ENCODE measurements at regions not wholly inside any gene's neighbourhood (a gene's known extent, or its start where the extent isn't known, plus 50 kb on each side); places are given as distances from the start of the nearest gene placed in this dataset.

DNA sequence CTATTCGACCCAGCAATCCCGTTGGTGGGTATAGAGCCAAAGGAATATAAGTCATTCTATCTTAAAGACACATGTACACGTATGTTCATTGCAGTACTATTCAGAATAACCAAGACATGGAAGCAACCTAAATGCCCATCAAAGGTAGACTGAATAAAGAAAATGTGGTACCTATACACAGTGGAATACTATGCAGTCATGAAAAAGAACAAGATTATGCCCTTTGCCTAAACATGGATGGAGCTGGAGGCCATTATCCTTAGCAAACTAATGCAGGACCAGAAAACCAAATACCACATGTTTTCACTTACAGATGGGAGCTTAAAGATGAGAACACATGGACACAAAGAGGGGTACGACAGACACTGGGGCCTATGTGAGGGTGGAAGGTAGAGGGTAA lies 845.3 kb downstream of the TYW1 start:
- TF ChIP-seq, protein P1, sequence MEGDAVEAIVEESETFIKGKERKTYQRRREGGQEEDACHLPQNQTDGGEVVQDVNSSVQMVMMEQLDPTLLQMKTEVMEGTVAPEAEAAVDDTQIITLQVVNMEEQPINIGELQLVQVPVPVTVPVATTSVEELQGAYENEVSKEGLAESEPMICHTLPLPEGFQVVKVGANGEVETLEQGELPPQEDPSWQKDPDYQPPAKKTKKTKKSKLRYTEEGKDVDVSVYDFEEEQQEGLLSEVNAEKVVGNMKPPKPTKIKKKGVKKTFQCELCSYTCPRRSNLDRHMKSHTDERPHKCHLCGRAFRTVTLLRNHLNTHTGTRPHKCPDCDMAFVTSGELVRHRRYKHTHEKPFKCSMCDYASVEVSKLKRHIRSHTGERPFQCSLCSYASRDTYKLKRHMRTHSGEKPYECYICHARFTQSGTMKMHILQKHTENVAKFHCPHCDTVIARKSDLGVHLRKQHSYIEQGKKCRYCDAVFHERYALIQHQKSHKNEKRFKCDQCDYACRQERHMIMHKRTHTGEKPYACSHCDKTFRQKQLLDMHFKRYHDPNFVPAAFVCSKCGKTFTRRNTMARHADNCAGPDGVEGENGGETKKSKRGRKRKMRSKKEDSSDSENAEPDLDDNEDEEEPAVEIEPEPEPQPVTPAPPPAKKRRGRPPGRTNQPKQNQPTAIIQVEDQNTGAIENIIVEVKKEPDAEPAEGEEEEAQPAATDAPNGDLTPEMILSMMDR (IDR thresholded peaks at IDR 0.05; ENCODE audit: low read depth, low read length, missing control alignments): no peak
- Histone ChIP-seq H3K36me3 (replicated peaks) (no peaks in the 10 kb centered on the region), H3K4me3 (ENCODE audit: low read depth, low read length) (no peak overlapping the region), H3K27me3 (replicated peaks) (no peaks in the 10 kb centered on the region), H3K27ac (no peak overlapping the region)
- DNase-seq: no peak
- in situ Hi-C loops (cut with HindIII; ENCODE audit: low pct_ligation_motif_present, low sequenced_read_pairs): no loop called here

DNA sequence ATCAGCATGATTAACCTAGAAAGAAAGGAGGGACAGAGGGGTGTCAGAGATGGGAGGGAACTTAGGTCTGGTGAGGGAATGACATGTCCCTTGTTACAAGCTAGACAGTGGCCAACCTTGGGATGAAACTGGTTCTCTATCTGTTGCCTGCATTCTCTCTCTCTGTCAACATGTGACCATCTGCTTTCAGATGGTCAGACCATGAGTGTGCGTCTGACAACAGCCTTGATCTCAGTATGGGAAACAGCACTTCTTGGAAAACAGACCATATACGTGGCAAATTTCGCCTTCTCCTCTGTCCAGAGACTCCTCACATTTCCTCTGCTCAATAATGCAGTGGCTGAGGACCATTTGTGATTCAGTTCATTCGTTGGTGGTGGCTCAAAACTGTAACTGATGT lies 845.9 kb downstream of the TYW1 start:
- H3K27ac ChIP-seq: no peak overlapping the region
- in situ Hi-C loops (cut with HindIII; ENCODE audit: low pct_ligation_motif_present, low sequenced_read_pairs): no loop called here
- no peak for DNase-seq
- H3K4me3 ChIP-seq (ENCODE audit: low read depth, low read length): no peak overlapping the region
- no peaks in the 10 kb centered on the region for H3K36me3 ChIP-seq (replicated peaks)
- H3K27me3 ChIP-seq (replicated peaks): no peaks in the 10 kb centered on the region
- TF ChIP-seq, protein P1 (IDR thresholded peaks at IDR 0.05; ENCODE audit: low read depth, low read length, missing control alignments): no peak

GRCh38 chr7:67843001-67843565 lies 846.5 kb downstream of the TYW1 start:
- DNase-seq: no peak
- H3K27ac ChIP-seq: no peak overlapping the region
- no peak overlapping the region for H3K4me3 ChIP-seq (ENCODE audit: low read depth, low read length)
- in situ Hi-C loops (cut with HindIII; ENCODE audit: low pct_ligation_motif_present, low sequenced_read_pairs): no loop called here
- TF ChIP-seq, protein P1 (IDR thresholded peaks at IDR 0.05; ENCODE audit: low read depth, low read length, missing control alignments): no peak
- H3K27me3 ChIP-seq (replicated peaks): no peaks in the 10 kb centered on the region
- no peaks in the 10 kb centered on the region for H3K36me3 ChIP-seq (replicated peaks)

GRCh38 chr7:67843615-67844014 lies 847.0 kb downstream of the TYW1 start:
- H3K4me3 ChIP-seq (ENCODE audit: low read depth, low read length): no peak overlapping the region
- in situ Hi-C loops (cut with HindIII; ENCODE audit: low pct_ligation_motif_present, low sequenced_read_pairs): no loop called here
- no peak for DNase-seq
- TF ChIP-seq, protein P1 (IDR thresholded peaks at IDR 0.05; ENCODE audit: low read depth, low read length, missing control alignments): no peak
- H3K27ac ChIP-seq: no peak overlapping the region
- H3K27me3 ChIP-seq (replicated peaks): no peaks in the 10 kb centered on the region
- H3K36me3 ChIP-seq (replicated peaks): no peaks in the 10 kb centered on the region

GRCh38 chr7:67847092-67847787 lies 850.6 kb downstream of the TYW1 start:
- in situ Hi-C loops (cut with HindIII; ENCODE audit: low pct_ligation_motif_present, low sequenced_read_pairs): no loop called here
- H3K36me3 ChIP-seq (replicated peaks): no peaks in the 10 kb centered on the region
- TF ChIP-seq, protein P1 (IDR thresholded peaks at IDR 0.05; ENCODE audit: low read depth, low read length, missing control alignments): no peak
- DNase-seq: no peak
- H3K4me3 ChIP-seq (ENCODE audit: low read depth, low read length): no peak overlapping the region
- no peak overlapping the region for H3K27ac ChIP-seq
- no peaks in the 10 kb centered on the region for H3K27me3 ChIP-seq (replicated peaks)
